Astrocyte of the spinal cord (primary cell): ENCODE measurements at regions not wholly inside any gene's neighbourhood (a gene's known extent, or its start where the extent isn't known, plus 50 kb on each side); places are given as distances from the start of the nearest gene placed in this dataset.

ENCODE experiments used
- DNase-seq: peaks from one replicate; pipeline ENCODE4 v3.0.0; 2011; ENCODE audit warnings: low read depth, low spot score
- H3K4me3 ChIP-seq: 2 replicates; pipeline ENCODE4 v1.5.1; 2011; ENCODE audit warnings: low read depth, mild to moderate bottlenecking, low read length, moderate library complexity
- in situ Hi-C: cut with HindIII; loops from 2 replicates; pipeline ENCODE4 v1.10.0; 2017; ENCODE audit warnings: low sequenced_read_pairs
- TF ChIP-seq, protein P1 (sequence below): IDR thresholded peaks from 2 replicates; pipeline ENCODE4 v1.5.1; 2012; ENCODE audit warnings: low read depth, mild to moderate bottlenecking, low read length, inconsistent platforms

DNA sequence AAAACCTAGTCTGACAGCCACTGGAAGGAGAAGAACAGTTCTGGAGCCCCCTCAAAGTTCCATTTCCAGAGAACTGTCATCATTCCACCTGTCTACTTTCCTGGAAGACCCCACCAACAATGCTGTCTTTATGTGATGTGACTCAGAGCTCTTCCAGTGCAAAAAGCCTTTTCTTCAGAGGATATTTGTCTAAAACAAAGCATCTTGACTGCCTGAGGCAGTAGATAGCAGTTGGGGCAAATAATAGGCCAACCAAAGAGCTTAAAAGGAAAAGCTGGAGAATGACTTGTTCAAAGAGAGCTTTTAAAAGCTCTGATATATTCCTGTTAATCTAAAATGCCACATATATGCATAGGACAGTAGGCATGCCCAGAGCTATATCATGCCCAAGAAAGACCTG is 62.6 kb downstream of the MIS18A start:
- in situ Hi-C loops, result no loop called here
- no peak for DNase-seq
- TF ChIP-seq, protein P1, sequence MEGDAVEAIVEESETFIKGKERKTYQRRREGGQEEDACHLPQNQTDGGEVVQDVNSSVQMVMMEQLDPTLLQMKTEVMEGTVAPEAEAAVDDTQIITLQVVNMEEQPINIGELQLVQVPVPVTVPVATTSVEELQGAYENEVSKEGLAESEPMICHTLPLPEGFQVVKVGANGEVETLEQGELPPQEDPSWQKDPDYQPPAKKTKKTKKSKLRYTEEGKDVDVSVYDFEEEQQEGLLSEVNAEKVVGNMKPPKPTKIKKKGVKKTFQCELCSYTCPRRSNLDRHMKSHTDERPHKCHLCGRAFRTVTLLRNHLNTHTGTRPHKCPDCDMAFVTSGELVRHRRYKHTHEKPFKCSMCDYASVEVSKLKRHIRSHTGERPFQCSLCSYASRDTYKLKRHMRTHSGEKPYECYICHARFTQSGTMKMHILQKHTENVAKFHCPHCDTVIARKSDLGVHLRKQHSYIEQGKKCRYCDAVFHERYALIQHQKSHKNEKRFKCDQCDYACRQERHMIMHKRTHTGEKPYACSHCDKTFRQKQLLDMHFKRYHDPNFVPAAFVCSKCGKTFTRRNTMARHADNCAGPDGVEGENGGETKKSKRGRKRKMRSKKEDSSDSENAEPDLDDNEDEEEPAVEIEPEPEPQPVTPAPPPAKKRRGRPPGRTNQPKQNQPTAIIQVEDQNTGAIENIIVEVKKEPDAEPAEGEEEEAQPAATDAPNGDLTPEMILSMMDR, result no peak
- H3K4me3 ChIP-seq, result no peak overlapping the region

DNA sequence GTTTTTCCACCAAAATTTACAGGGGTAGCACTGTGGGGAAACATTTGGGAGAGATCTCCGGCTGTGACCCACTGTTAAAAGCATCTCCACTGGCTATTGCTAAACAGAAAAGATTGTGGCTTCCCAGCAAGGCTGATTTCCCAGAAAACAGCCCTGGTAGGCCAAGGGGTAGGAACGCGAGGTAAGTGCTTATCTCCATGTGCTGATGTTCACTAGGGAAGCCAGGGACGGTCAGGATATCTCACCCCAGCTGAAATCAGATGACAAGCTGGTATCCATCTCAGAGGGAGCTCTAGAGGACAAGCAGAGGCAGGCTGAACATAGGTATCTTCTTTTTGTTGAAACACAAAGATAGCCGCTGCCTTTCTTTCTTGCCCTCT is 63.6 kb downstream of the MIS18A start:
- DNase-seq, result no peak
- in situ Hi-C loops, result no loop called here
- H3K4me3 ChIP-seq, result no peak overlapping the region
- TF ChIP-seq, protein P1, result no peak

DNA sequence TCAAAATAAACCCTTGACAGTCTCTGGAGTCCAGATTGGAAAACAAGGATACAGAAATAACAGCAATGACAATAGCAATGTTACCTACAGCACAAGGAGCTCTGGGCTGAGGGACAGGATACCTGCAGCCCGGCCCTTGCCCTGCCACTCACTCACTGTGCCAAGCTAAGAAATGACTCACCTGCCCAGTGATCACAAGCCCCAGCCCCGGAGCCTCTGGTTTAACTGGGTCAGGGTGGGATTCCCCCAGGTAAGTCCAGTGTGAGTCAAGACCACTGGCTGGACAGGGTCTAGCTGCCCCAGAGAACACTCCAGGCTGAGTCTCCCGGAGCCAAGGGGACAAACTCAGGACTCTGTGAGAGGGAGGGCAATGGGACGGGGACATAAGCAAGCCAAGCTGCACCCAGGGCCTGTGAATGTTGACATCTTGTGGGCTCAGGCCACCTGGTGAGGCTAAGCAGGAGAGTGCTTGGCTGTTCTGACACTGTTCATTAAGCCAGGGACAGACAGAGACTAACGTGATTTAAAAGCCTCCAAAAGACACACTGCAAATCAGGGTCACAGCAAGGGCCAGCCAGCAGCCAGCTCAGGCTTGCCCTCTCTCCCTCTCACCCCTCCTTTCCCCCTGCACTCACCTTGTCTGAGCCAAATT is 64.1 kb downstream of the MIS18A start:
- in situ Hi-C loops, result no loop called here
- DNase-seq, result no peak
- TF ChIP-seq, protein P1, result no peak
- no peak overlapping the region for H3K4me3 ChIP-seq

DNA sequence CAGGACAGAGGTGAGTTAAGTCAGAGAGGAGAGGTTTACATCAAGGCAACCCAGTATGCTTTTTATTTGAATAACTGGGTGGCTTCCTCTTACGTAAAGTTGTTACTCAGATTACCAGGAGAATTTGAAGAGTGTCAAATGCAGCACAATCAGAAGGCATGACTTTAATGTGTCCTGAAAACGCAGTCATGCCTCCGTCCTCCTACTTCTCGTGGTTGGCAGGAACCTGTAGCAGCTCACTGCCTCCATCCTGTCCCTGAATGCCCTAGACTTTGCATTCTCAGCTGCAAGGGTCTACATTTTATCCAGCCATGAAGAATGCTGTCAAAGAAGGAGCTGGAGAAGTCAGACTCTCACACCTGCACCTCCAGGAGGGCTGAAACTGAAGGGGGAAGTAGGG is 66.7 kb downstream of the MIS18A start:
- in situ Hi-C loops, result no loop called here
- H3K4me3 ChIP-seq, result no peak overlapping the region
- TF ChIP-seq, protein P1, result no peak
- DNase-seq, result no peak

DNA sequence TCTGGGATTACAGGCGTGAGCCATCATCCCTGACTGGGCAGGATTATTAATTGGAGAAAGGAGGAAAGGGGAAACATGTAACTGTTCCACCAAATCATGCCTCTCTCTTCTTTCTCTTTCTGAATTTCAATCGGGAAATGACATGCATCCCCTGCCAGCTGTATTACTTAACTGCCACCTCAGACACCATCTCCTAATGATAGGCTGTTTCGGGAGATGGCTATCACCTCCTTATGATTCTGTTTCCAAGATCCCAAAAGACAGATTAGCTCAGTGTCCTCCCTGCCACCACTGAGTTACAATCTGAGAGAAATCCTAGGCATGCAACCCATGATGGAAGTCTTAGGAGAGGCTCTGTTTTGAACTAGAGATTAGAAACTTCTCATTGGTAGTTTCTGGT is 67.5 kb downstream of the MIS18A start:
- no peak overlapping the region for H3K4me3 ChIP-seq
- DNase-seq, result no peak
- TF ChIP-seq, protein P1, result no peak
- in situ Hi-C loops, result no loop called here

DNA sequence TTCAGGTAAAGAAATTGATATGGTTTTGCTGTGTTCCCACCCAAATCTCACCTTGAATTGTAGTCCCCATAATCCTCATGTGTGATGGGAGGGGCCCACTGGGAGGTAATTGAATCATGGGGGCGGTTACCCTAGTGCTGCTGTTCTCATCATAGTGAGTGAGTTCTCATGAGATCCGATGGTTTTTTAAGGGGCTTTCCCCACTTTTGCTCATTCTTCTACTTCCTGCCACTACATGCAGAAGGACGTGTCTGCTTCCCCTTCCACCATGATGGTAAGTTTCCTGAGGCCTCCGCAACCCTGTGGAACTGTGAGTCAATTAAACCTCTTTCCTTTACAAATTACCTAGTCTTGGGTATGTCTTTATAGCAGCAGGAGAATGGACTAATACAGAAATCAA is 69.3 kb downstream of the MIS18A start:
- TF ChIP-seq, protein P1, result no peak
- no peak overlapping the region for H3K4me3 ChIP-seq
- DNase-seq, result no peak
- in situ Hi-C loops, result no loop called here

DNA sequence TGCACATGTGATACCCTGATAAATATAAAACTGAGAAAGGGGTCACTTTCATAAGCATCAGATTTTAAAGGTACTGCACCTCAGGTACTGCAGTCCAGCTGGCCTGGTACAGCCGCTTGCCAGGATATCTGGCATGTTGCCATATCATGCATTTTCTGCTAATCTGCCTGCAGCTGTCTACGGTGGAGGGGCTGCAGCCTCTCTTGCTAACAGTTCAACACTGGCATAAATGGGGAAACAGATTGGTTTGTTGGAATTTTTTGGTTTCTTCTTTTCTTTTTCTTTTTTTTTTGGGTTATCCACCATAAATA is 71.5 kb downstream of the MIS18A start:
- no peak overlapping the region for H3K4me3 ChIP-seq
- no peak for DNase-seq
- TF ChIP-seq, protein P1, result no peak
- in situ Hi-C loops, result no loop called here
